ENCODE measurements at regions not wholly inside any gene's neighbourhood (a gene's known extent, or its start where the extent isn't known, plus 50 kb on each side); places are given as distances from the start of the nearest gene placed in this dataset.

GRCh38 chr12:19706936-19707335 is 267.6 kb downstream of the AEBP2 start:
- no CpG with 5 or more reads among the region's 1 CpG for WGBS (ENCODE audit: insufficient coverage)
- Histone ChIP-seq H3K9ac (ENCODE audit: low read length) (no peak overlapping the region), H3K27me3 (replicated peaks in 1 of 4; ENCODE audit: control extremely low read depth in 1 of 4, control insufficient read depth in 3 of 4, insufficient read depth in 4 of 4, low read length in 3 of 4) (no peaks in the 10 kb centered on the region), H3K4me2 (replicated peaks; ENCODE audit: low read depth, low read length, poor library complexity, severe bottlenecking) (no peak overlapping the region), H3K9me3 (ENCODE audit: control extremely low read depth in 1 of 3, control insufficient read depth in 2 of 3, insufficient read depth in 1 of 3, low read length in 2 of 3) (peaks cover 0 to 10% (median 6%) of the 10 kb centered on the region in 3 donors), H3K4me3 (ENCODE audit: control extremely low read depth in 1 of 5, extremely low read depth in 1 of 5, insufficient read depth in 1 of 5, low read depth in 2 of 5, low read length in 4 of 5) (no peak overlapping the region), H3K27ac (ENCODE audit: low read length in 2 of 2) (no peak overlapping the region), H3K36me3 (replicated peaks in 1 of 2; ENCODE audit: control extremely low read depth in 1 of 2, control insufficient read depth in 1 of 2, extremely low read depth in 1 of 2, insufficient read depth in 2 of 2, low read length in 1 of 2) (no peaks in the 10 kb centered on the region), H3K79me2 (ENCODE audit: control insufficient read depth, insufficient read depth, low read length) (no peaks in the 10 kb centered on the region), H4K20me1 (ENCODE audit: control insufficient read depth, insufficient read depth, low read length, poor library complexity, severe bottlenecking) (no peaks in the 10 kb centered on the region), H2AFZ (ENCODE audit: insufficient read depth, low read depth, low read length, poor library complexity, severe bottlenecking) (no peak overlapping the region), H3K4me1 (ENCODE audit: control insufficient read depth in 2 of 2, insufficient read depth in 2 of 2, low read length in 2 of 2) (no peaks in the 10 kb centered on the region)
- no peak overlapping the region for H3K4me3 Mint-ChIP-seq
- no peak for TF ChIP-seq EZH2 (IDR thresholded peaks at IDR 0.05; ENCODE audit: borderline replicate concordance, insufficient read depth, low read depth, low read length, poor library complexity, severe bottlenecking)
- TF ChIP-seq CTCF (IDR thresholded peaks at IDR 0.05) = no peak
- H3K9me3 Mint-ChIP-seq (ENCODE audit: insufficient read depth) = peaks cover 16% of the 10 kb centered on the region
- POLR2A ChIA-PET = no interaction called here
- no peaks in the 10 kb centered on the region for H3K27me3 Mint-ChIP-seq
- ATAC-seq (ENCODE audit: low read depth) = no peak
- DNase-seq = no peak
- CTCF ChIA-PET = no interaction called here
- intact Hi-C loops (cut with micrococcal nuclease) = no loop called here
- H3K27ac Mint-ChIP-seq = no peak overlapping the region
- H3K4me1 Mint-ChIP-seq = no peaks in the 10 kb centered on the region

GRCh38 chr12:19707948-19708409 is 268.7 kb downstream of the AEBP2 start:
- TF ChIP-seq CTCF (IDR thresholded peaks at IDR 0.05) (no peak), EZH2 (IDR thresholded peaks at IDR 0.05; ENCODE audit: borderline replicate concordance, insufficient read depth, low read depth, low read length, poor library complexity, severe bottlenecking) (no peak)
- intact Hi-C loops (cut with micrococcal nuclease) = no loop called here
- Histone ChIP-seq H3K27ac (ENCODE audit: low read length in 2 of 2) (no peak overlapping the region), H3K4me2 (replicated peaks; ENCODE audit: low read depth, low read length, poor library complexity, severe bottlenecking) (no peak overlapping the region), H4K20me1 (ENCODE audit: control insufficient read depth, insufficient read depth, low read length, poor library complexity, severe bottlenecking) (no peaks in the 10 kb centered on the region), H3K4me3 (ENCODE audit: control extremely low read depth in 1 of 5, extremely low read depth in 1 of 5, insufficient read depth in 1 of 5, low read depth in 2 of 5, low read length in 4 of 5) (no peak overlapping the region), H3K27me3 (replicated peaks in 1 of 4; ENCODE audit: control extremely low read depth in 1 of 4, control insufficient read depth in 3 of 4, insufficient read depth in 4 of 4, low read length in 3 of 4) (no peaks in the 10 kb centered on the region), H2AFZ (ENCODE audit: insufficient read depth, low read depth, low read length, poor library complexity, severe bottlenecking) (no peak overlapping the region), H3K9me3 (ENCODE audit: control extremely low read depth in 1 of 3, control insufficient read depth in 2 of 3, insufficient read depth in 1 of 3, low read length in 2 of 3) (peaks cover 0 to 9% (median 6%) of the 10 kb centered on the region in 3 donors), H3K36me3 (replicated peaks in 1 of 2; ENCODE audit: control extremely low read depth in 1 of 2, control insufficient read depth in 1 of 2, extremely low read depth in 1 of 2, insufficient read depth in 2 of 2, low read length in 1 of 2) (no peaks in the 10 kb centered on the region), H3K9ac (ENCODE audit: low read length) (no peak overlapping the region), H3K4me1 (ENCODE audit: control insufficient read depth in 2 of 2, insufficient read depth in 2 of 2, low read length in 2 of 2) (no peaks in the 10 kb centered on the region), H3K79me2 (ENCODE audit: control insufficient read depth, insufficient read depth, low read length) (no peaks in the 10 kb centered on the region)
- no CpG with 5 or more reads among the region's 6 CpGs for WGBS (ENCODE audit: insufficient coverage)
- ChIA-PET POLR2A (no interaction called here), CTCF (no interaction called here)
- Mint-ChIP-seq H3K9me3 (ENCODE audit: insufficient read depth) (peaks cover 18% of the 10 kb centered on the region), H3K4me1 (no peaks in the 10 kb centered on the region), H3K27me3 (no peaks in the 10 kb centered on the region), H3K4me3 (no peak overlapping the region), H3K27ac (no peak overlapping the region)
- ATAC-seq (ENCODE audit: low read depth) = no peak
- DNase-seq = no peak

Measured in B cell (primary cell).